ENCODE measurements at regions not wholly inside any gene's neighbourhood (a gene's known extent, or its start where the extent isn't known, plus 50 kb on each side); places are given as distances from the start of the nearest gene placed in this dataset.

DNA sequence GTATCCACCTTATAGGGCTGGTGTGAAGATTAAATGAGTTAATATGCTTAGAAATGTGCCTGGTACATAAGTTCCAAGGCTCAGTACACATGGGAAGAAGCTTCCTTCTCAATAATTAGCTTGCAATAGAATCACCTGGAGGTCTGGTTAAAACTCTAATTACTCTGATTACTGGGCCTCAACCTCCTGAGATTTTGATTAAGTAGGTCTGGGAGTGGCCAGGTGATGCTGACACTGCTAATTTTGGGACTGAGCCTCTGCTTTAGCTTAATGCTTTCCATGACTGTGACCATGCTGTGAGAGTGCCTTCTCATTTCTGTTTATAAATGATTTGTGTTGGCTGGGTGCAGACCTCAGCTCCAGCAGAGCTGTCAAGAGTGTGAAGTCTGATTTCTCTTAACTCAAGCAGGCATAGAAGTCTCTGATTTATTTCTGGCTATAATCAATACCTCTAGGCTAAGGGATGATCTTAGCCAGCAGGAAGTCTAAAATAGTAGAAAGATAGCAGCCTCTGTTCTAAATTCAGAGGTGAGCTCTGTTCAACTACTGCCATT is 85.3 kb upstream of the ZNF608 start:
- no peak for TF ChIP-seq EP300 (IDR thresholded peaks at IDR 0.05)
- TF ChIP-seq, protein P1, sequence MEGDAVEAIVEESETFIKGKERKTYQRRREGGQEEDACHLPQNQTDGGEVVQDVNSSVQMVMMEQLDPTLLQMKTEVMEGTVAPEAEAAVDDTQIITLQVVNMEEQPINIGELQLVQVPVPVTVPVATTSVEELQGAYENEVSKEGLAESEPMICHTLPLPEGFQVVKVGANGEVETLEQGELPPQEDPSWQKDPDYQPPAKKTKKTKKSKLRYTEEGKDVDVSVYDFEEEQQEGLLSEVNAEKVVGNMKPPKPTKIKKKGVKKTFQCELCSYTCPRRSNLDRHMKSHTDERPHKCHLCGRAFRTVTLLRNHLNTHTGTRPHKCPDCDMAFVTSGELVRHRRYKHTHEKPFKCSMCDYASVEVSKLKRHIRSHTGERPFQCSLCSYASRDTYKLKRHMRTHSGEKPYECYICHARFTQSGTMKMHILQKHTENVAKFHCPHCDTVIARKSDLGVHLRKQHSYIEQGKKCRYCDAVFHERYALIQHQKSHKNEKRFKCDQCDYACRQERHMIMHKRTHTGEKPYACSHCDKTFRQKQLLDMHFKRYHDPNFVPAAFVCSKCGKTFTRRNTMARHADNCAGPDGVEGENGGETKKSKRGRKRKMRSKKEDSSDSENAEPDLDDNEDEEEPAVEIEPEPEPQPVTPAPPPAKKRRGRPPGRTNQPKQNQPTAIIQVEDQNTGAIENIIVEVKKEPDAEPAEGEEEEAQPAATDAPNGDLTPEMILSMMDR (IDR thresholded peaks at IDR 0.05), result no peak

All from esophagus muscularis mucosa (tissue), 3 donors.